ENCODE measurements at regions not wholly inside any gene's neighbourhood (a gene's known extent, or its start where the extent isn't known, plus 50 kb on each side); places are given as distances from the start of the nearest gene placed in this dataset.
"Not testable (repeated sequence)": the region's sequence is repeated elsewhere in the genome, so short reads cannot be mapped to it uniquely, and the experiment has no call there.

GRCh38 chr7:113392841-113393540, 274.6 kb upstream of the SMIM30 start:
- DNase-seq (ENCODE audit: low read depth in 2 of 2), result no peak

- no peak for DNase-seq (ENCODE audit: low read depth in 2 of 2)
These were observed 274.1 kb upstream of the SMIM30 start for GRCh38 chr7:113392421-113392820.

GRCh38 chr7:113389112-113389646, 270.8 kb upstream of the SMIM30 start:
- no peak for DNase-seq (ENCODE audit: low read depth in 2 of 2)

- no peak for DNase-seq (ENCODE audit: low read depth in 2 of 2)
These were observed 265.3 kb upstream of the SMIM30 start for GRCh38 chr7:113383638-113384037.

GRCh38 chr7:113379746-113380145, 261.4 kb upstream of the SMIM30 start:
- DNase-seq (ENCODE audit: low read depth in 2 of 2), result no peak

- no peak for DNase-seq (ENCODE audit: low read depth in 2 of 2)
These were observed 256.6 kb upstream of the SMIM30 start for GRCh38 chr7:113374955-113375354.

GRCh38 chr7:113373863-113374262, 255.5 kb upstream of the SMIM30 start:
- DNase-seq (ENCODE audit: low read depth in 2 of 2), result no peak

- DNase-seq (ENCODE audit: low read depth in 2 of 2), result no peak
These were observed 253.2 kb upstream of the SMIM30 start for GRCh38 chr7:113371416-113372043.

- no peak for DNase-seq (ENCODE audit: low read depth in 2 of 2)
These were observed 252.6 kb upstream of the SMIM30 start for GRCh38 chr7:113370910-113371309.

- no peak for DNase-seq (ENCODE audit: low read depth in 2 of 2)
These were observed 249.9 kb upstream of the SMIM30 start for GRCh38 chr7:113368256-113368655.

GRCh38 chr7:113367041-113367586, 248.8 kb upstream of the SMIM30 start:
- DNase-seq (ENCODE audit: low read depth in 2 of 2), result no peak

- DNase-seq (ENCODE audit: low read depth in 2 of 2), result no peak
These were observed 247.8 kb upstream of the SMIM30 start for GRCh38 chr7:113366122-113366521.

- no peak for DNase-seq (ENCODE audit: low read depth in 2 of 2)
These were observed 231.0 kb upstream of the SMIM30 start for GRCh38 chr7:113349339-113349738.

GRCh38 chr7:113339661-113340060, 221.3 kb upstream of the SMIM30 start:
- no peak for DNase-seq (ENCODE audit: low read depth in 2 of 2)

- no peak for DNase-seq (ENCODE audit: low read depth in 2 of 2)
These were observed 219.8 kb upstream of the SMIM30 start for GRCh38 chr7:113338071-113338696.

GRCh38 chr7:113336838-113337237, 218.5 kb upstream of the SMIM30 start:
- not testable (repeated sequence) for DNase-seq (ENCODE audit: low read depth in 2 of 2)

- DNase-seq (ENCODE audit: low read depth in 2 of 2), result no peak
These were observed 213.0 kb upstream of the SMIM30 start for GRCh38 chr7:113331155-113331898.

GRCh38 chr7:113321201-113321600, 202.8 kb upstream of the SMIM30 start:
- no peak for DNase-seq (ENCODE audit: low read depth in 2 of 2)

GRCh38 chr7:113320419-113320818, 202.1 kb upstream of the SMIM30 start:
- no peak for DNase-seq (ENCODE audit: low read depth in 2 of 2)

- no peak for DNase-seq (ENCODE audit: low read depth in 2 of 2)
These were observed 196.2 kb upstream of the SMIM30 start for GRCh38 chr7:113314594-113314993.

- no peak for DNase-seq (ENCODE audit: low read depth in 2 of 2)
These were observed 190.0 kb upstream of the SMIM30 start for GRCh38 chr7:113308399-113308798.

- DNase-seq (ENCODE audit: low read depth in 2 of 2), result no peak
These were observed 188.8 kb upstream of the SMIM30 start for GRCh38 chr7:113307147-113307546.

All from stimulated activated CD8-positive, alpha-beta memory T cell treated with anti-CD3 and anti-CD28 coated beads, Interleukin-15, amount 100 ng/mL, for 48 hours (primary cell).